GM12878 (cell line): ENCODE measurements at regions not wholly inside any gene's neighbourhood (a gene's known extent, or its start where the extent isn't known, plus 50 kb on each side); places are given as distances from the start of the nearest gene placed in this dataset.

Experiments
- CTCF ChIP-seq, 3 experiments: IDR thresholded peaks in 2 of 3; conservative IDR thresholded peaks in 1 of 3; 2 replicates each; pipeline ENCODE4 v1.5.1; 2011; ENCODE audit warnings: low read depth in 3 of 3, low read length in 3 of 3, mild to moderate bottlenecking in 3 of 3, control low read depth in 2 of 3, moderate library complexity in 2 of 3, inconsistent platforms in 1 of 3, mixed read lengths in 1 of 3; ENCODE audit not compliant: control insufficient read depth in 2 of 3, insufficient read depth in 1 of 3; ENCODE audit errors: extremely low read depth in 1 of 3
- MEF2A ChIP-seq: IDR thresholded peaks from 2 replicates; pipeline ENCODE4 v1.6.1; 2011; ENCODE audit warnings: low read depth, mild to moderate bottlenecking, low read length, moderate library complexity; ENCODE audit not compliant: insufficient read depth
- NRF1 ChIP-seq: conservative IDR thresholded peaks from 2 replicates; pipeline ENCODE4 v1.6.1; 2011; ENCODE audit warnings: mild to moderate bottlenecking, low read depth, low read length, improper control_type of control experiment
- ZBTB11 ChIP-seq: fragments of 450-650 bp; formaldehyde crosslinking; IDR thresholded peaks from 2 replicates; pipeline ENCODE4 v1.5.0; 2022; ENCODE audit warnings: mild to moderate bottlenecking, missing genetic modification characterization
- ZBTB33 ChIP-seq: fragments of 450-650 bp; IDR thresholded peaks from 2 replicates; pipeline ENCODE4 v1.6.1; 2017; ENCODE audit warnings: mild to moderate bottlenecking

GRCh38 chr9:101925498-101925897 lies 187.1 kb upstream of the GRIN3A start:
- TF ChIP-seq CTCF (IDR thresholded peaks at IDR 0.05 in 2 of 3, conservative IDR thresholded peaks at IDR 0.05 in 1 of 3; ENCODE audit: control insufficient read depth in 2 of 3, extremely low read depth in 1 of 3, insufficient read depth in 1 of 3, low read depth in 3 of 3, low read length in 3 of 3) (no peak), NRF1 (no peak), MEF2A (no peak), ZBTB11 (CRISPR knock-in tag) (no peak), ZBTB33 (no peak)
